Right atrium auricular region (tissue), 2 donors: ENCODE measurements at regions not wholly inside any gene's neighbourhood (a gene's known extent, or its start where the extent isn't known, plus 50 kb on each side); places are given as distances from the start of the nearest gene placed in this dataset.
"Not testable (repeated sequence)": the region's sequence is repeated elsewhere in the genome, so short reads cannot be mapped to it uniquely, and the experiment has no call there.

ENCODE experiments used
- DNase-seq: peaks from one replicate; pipeline ENCODE4 v3.0.0-alpha.2; 2019; ENCODE audit warnings: low spot score
- H3K27ac ChIP-seq, 2 donors: fragments of 200-600 bp; sonication (generic); 1 replicate in 1 of 2; 2 replicates in 1 of 2; pipeline ENCODE4 v1.5.1; 2016 to 2019
- H3K27me3 ChIP-seq, 2 donors: fragments of 200-600 bp; sonication (generic); one replicate each; pipeline versions ENCODE4 v1.5.1 to v1.6.0; 2017 to 2019
- H3K36me3 ChIP-seq: fragments of 200-600 bp; sonication (generic); one replicate; pipeline ENCODE4 v1.5.1; 2016
- H3K4me1 ChIP-seq, 2 donors: fragments of 200-600 bp; sonication (generic); one replicate each; pipeline versions ENCODE4 v1.5.1 to v1.6.0; 2017 to 2019
- H3K4me3 ChIP-seq, 2 donors: fragments of 200-600 bp; sonication (generic); 1 replicate in 1 of 2; 2 replicates in 1 of 2; pipeline ENCODE4 v1.5.1; 2017 to 2019; ENCODE audit warnings: mild to moderate bottlenecking in 1 of 2, moderate library complexity in 1 of 2
- H3K9me3 ChIP-seq, 2 donors: fragments of 200-600 bp; sonication (generic); one replicate each; pipeline ENCODE4 v1.5.1; 2019

DNA sequence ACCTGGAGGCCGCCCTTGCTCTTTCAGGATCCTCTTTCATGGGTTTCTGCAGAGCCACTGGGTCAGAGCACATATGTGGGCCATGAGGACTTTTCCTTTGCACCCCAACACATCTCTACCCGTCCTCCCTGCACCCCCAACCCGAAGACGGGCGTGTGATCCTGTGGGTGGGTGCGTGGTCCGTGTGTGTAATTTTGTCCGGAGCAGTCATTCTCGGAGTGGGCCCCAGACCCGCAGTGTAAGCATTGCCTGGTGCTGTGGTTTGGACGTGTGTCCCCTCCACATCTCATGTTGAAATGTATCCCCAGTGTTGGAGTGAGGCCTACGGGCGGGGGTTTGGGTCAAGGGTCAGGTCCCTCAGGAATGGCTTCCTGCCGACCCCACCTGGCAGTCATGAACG is 203.9 kb upstream of the ZNF469 start:
- not testable (repeated sequence) for DNase-seq, H3K27me3 ChIP-seq, H3K4me3 ChIP-seq, H3K36me3 ChIP-seq, H3K27ac ChIP-seq, H3K9me3 ChIP-seq, H3K4me1 ChIP-seq

DNA sequence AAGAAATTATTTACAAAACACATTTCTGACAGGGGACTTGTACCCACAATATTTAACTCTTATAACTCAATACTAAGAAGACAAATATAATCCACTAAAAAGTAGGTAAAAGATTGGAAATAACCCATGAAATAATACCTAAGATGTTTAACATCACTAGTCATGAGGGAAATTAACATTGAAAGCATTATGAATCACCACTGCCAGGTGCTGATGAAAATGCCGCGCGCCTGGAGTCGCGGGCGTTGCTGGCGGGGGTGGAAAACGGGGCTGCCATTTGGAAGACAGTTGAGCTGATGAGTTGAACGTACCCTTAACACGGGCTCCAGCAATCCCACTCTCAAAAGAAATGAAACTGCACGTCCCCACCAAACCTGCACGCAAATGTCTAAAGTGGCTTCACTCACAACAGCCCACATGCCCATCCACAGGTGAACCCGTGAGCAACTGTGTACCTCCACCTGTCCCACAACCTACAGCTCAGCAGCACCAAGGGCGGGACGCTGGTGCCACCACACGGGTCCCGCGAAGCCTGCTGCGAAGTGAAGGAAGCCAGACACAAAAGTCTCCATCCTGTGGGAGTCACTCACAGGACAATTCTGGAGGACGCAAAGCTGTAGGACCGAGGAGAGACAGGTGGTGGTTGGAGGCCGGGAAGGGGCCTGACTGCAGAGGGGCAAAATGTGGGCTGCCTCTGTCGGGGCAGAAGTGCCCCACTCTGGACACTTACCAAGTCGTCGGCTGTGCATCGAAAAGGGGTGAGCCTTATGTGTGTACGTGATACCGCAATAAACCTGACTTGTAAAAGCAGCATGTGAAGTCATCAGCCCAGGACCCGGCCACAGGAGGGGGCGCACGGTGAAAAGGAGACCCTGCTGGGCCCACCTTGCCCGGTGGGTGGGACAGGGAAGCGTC is 199.5 kb upstream of the ZNF469 start:
- H3K27ac ChIP-seq, H3K4me1 ChIP-seq, H3K27me3 ChIP-seq, H3K4me3 ChIP-seq, H3K9me3 ChIP-seq, H3K36me3 ChIP-seq: not testable (repeated sequence)
- DNase-seq, result peak; percentile 52

DNA sequence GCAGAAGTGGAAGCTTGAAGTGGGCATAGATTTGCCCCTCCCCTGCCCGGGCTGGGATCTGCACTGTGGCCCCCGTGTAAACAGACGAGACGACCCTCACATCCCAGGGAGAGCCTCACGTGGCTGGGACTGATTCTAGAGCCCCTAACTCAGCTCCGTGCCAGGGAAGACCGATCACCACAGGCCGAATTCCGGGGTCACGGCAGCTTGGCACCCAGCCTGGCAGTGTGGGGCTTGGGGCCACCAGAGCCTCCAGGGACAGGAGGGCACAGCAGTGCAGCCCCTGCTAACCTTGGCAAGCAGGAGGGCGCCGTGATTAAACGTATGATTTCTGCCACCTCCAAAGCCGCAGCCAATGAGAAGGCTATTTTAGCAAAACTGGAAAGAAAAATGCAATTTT is 198.7 kb upstream of the ZNF469 start:
- H3K36me3 ChIP-seq, H3K9me3 ChIP-seq, H3K27ac ChIP-seq, H3K4me1 ChIP-seq, H3K27me3 ChIP-seq, H3K4me3 ChIP-seq: not testable (repeated sequence)
- peak; percentile 40 for DNase-seq

DNA sequence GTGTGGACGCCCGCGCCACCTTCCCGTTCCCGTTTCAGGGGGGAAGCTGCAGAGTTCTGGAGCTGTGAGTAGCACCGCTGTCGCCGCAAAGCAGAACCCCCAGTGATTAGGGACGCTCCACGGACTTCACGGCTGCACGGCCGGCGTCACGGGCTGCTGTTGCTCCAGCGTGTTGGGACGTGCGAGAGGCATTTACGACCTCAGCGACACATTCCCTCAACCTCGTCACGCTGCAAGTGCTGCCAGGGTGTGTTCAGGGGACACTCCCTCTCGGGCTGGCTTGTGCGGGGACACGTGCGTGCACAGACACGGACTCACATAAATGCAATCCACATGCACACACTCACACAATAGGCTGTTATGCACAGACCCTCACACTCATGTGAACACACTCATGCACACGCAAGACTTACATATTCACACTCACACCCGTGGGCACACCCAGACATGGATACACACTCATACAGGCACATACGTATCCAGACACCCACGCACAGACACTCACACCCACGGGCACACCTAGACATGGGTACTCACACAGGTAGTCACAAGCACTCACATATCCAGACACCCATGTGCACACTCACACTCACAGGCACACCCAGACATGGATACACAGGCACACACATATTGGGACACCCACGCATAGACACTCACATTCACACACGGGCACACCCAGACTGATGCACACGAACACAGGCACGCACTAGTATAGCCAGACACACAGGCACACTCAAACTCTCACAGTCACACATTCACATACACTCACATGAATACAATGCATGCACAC is 198.0 kb upstream of the ZNF469 start:
- not testable (repeated sequence) for H3K36me3 ChIP-seq, H3K4me1 ChIP-seq, H3K27me3 ChIP-seq, H3K27ac ChIP-seq, H3K9me3 ChIP-seq, H3K4me3 ChIP-seq
- DNase-seq, result peak; percentile 43

DNA sequence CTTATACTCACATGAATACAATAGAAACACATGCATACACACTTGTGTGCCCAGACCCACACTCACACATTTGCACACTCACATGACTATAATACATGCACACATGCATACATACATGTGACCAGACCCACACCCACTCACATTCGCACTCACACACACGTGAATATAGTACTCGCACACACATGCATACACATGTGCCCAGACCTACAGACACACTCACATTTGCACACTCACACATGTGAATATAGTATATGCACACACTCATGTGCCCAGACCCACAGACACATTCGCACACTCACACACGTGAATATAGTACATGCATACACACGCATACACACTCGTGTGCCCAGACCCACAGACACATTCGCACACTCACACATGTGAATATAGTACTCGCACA is 197.4 kb upstream of the ZNF469 start:
- H3K36me3 ChIP-seq, H3K4me1 ChIP-seq, H3K27me3 ChIP-seq, H3K27ac ChIP-seq, H3K4me3 ChIP-seq, H3K9me3 ChIP-seq, DNase-seq: not testable (repeated sequence)

DNA sequence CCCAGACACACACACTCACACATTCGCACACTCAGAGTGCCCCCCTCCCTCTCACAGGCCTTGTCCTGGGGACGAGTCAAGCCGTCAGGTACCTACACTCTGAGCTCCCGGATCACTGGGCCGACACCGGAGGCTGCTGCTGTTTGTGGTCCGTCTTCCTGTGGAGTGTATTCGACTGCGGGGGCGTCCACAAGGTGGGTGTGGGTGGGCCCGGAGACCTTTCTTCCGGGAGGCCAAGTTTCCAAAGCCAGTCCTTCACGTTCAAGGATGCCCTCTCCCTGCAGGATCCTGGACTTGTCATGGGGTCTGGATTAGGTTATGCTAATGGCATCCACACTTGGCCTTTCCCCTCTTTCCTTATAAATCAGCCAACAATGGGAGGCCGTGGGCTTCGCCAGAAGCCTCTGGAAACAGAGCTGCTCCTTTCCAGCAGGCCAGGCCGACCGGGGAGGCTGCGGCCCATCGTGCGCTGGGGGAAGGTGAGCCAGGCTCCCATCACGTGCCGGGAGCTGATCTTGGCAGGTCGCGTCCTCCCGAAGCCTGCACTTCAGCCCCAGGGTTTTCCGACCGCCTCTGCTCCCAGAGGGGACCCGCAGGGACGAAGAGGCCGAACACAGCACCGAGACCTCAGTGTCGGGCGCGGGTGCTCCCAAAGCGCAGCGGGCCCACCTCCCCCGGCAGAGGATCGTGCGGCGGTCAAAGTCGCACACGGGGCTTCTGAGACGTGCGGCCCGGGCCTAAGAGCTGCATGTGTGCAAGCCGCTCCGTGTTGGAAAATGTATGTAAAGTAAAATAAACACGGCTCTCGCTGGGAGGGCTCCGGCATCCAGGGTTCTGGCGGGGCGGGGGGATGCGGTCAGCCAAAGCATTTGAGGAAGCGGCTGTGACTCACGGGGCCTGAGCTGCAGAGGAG is 196.5 kb upstream of the ZNF469 start:
- not testable (repeated sequence) for H3K4me3 ChIP-seq, H3K27ac ChIP-seq, H3K4me1 ChIP-seq, H3K36me3 ChIP-seq, H3K27me3 ChIP-seq, H3K9me3 ChIP-seq
- DNase-seq, result peak; percentile 54

DNA sequence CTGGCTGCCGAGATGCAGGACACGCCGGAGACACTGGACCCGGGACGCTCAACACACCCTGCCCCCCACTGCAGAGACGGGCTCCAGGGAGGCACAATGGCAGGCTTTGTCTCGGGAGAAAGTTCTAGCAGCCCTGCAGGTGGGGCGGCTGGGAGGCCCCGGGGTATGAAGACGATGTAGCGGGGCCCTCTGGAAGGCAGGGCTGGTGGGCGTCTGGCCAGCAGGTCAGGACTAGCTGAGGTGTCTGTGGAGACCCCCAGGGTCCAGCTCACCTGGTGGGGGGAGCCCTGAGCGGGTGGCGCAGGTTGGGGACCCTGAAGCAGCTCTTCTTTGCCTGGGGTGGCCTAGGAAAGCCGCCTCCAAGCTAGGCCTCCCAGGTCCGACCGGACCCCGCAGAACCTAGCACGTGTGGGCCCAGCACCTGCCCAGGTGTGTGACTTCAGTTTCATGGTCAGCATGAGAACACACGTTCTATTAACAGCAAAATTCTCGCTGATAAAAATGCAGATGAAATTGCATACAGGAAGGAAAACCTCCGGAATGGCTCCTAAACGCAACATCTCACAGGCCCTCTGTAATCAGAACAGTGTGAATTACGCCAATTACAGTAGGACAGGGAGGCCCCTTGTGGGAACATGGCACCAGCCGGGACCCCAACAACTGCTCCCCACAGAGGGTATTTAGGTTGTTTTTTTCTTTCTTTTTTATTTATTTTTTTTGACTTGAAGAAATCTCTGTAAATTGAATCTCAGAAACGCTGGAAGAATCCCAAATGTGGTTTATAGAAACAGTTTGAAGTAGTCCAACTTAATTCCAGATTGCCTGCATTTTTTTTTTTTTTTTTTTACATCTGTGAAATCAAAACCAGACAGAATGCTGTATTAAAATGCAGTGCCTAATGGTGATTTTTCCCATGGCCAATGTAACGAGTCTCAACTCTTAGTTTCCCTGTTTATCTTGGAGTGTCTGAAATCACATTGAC is 195.6 kb upstream of the ZNF469 start:
- not testable (repeated sequence) for H3K36me3 ChIP-seq, H3K4me1 ChIP-seq, H3K27me3 ChIP-seq, H3K27ac ChIP-seq, H3K4me3 ChIP-seq, H3K9me3 ChIP-seq
- peak; percentile 30 for DNase-seq

DNA sequence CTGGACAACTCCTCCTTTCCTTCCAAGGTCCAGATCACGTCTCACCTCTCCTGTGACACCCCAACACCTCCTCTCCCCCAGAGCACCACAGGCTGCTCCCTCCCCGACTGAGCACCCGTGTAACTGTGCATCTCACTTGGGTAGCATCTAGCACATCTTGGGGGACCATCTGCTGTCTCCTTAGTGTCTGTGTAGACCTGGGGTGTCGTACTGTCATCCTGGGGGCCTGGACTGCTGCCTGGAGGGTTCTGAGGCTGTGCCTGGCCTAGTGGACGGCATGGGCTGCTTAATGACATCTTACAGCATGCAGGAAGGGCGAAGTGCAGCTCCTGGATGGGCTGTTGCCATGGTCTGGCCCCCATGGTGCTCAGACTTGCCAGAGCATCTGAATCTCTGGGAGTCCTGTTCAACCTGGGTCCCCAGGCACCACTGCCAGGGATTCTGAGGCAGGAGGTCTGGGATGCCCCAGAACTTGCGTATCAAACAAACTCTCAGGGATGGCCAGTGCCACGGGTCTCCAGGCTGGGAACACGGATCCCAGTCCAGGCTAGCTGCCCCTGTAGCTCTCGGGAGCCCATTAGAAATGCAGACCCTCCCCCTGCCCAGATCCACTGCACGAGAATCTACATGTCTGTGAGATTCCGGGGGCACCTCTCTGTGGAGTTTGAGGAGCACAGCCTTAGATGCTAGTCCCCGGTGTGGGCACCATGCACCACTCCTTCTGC is 194.4 kb upstream of the ZNF469 start:
- not testable (repeated sequence) for H3K4me1 ChIP-seq, H3K27me3 ChIP-seq, H3K27ac ChIP-seq, H3K9me3 ChIP-seq, H3K36me3 ChIP-seq, H3K4me3 ChIP-seq
- peak; percentile 55 for DNase-seq

DNA sequence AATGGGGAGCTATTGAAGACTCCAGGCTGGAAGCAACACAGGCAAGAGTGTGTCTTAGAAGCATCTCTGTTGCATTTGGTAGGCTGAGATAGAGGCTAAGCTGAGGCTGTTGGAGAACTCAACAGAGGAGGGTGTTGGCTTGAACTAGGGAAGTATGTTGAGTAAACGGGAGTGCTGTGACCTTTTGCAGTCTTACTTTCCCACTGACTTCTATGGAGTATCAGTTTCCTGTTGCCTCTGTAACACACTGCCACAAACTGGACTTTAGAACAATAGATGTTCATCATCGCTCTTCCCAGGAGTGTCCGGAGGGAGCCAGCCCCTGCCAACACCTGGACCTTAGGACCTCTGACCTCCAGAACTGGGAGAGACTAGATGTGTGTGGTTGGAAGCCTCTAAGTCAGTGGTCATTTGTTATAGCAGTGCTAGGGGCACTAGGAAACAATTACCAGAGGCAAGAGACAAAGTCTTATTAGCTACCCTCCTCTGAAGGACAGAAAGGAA is 192.1 kb upstream of the ZNF469 start:
- H3K4me1 ChIP-seq, H3K36me3 ChIP-seq, H3K27ac ChIP-seq, DNase-seq, H3K9me3 ChIP-seq, H3K27me3 ChIP-seq, H3K4me3 ChIP-seq: not testable (repeated sequence)

DNA sequence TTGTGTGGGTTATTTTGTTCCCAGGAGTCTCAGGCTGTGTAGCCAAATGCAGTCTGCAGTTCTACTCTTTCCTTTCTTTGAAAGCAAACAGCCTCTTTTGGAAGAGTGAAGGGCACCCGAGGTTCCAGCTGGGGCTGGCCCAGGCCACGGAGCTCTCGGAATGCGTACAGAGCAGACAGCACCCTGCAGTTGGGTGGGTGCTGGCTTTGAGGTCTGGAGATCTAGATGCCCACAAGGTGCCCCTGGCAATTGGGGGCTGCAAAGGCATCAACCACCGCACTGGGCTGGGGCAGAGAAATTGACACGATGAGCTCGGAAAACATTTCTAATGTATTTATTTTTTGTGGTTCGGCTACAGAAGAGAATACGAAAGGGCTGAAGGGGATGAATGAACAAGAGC is 191.6 kb upstream of the ZNF469 start:
- not testable (repeated sequence) for H3K4me1 ChIP-seq, H3K27ac ChIP-seq, H3K27me3 ChIP-seq, H3K9me3 ChIP-seq, H3K36me3 ChIP-seq, H3K4me3 ChIP-seq, DNase-seq
